SK-N-SH treated with all-trans-retinoic acid at 6 μM for 48 hours (cell line): ENCODE measurements at regions not wholly inside any gene's neighbourhood (a gene's known extent, or its start where the extent isn't known, plus 50 kb on each side); places are given as distances from the start of the nearest gene placed in this dataset.

ENCODE experiments used
- ARNTL ChIP-seq: fragments of 450-650 bp; formaldehyde crosslinking; IDR thresholded peaks from 2 replicates; pipeline ENCODE4 v1.5.0; 2020; ENCODE audit warnings: low read depth, mild to moderate bottlenecking, moderate library complexity, borderline replicate concordance
- CSRNP3 ChIP-seq: fragments of 250-450 bp; sonication (Bioruptor Pico); IDR thresholded peaks from 2 replicates; pipeline ENCODE4 v1.5.1; 2021; ENCODE audit warnings: mild to moderate bottlenecking, moderate library complexity
- ISL1 ChIP-seq: fragments of 250-450 bp; sonication (Bioruptor Pico); IDR thresholded peaks from 2 replicates; pipeline ENCODE4 v2.1.2; 2022; ENCODE audit warnings: mild to moderate bottlenecking, moderate library complexity
- PATZ1 ChIP-seq: fragments of 250-450 bp; sonication (Bioruptor Pico); IDR thresholded peaks from 2 replicates; pipeline ENCODE4 v1.8.0; 2020; ENCODE audit warnings: mild to moderate bottlenecking, moderate library complexity, borderline replicate concordance
- SNAI2 ChIP-seq: fragments of 250-450 bp; sonication (Bioruptor Pico); IDR thresholded peaks from 2 replicates; pipeline ENCODE4 v1.5.0; 2020; ENCODE audit warnings: mild to moderate bottlenecking, moderate library complexity
- TSHZ2 ChIP-seq: fragments of 250-450 bp; sonication (Bioruptor Pico); IDR thresholded peaks from 2 replicates; pipeline ENCODE4 v1.5.0; 2020; ENCODE audit warnings: mild to moderate bottlenecking, moderate library complexity
- ZNF565 ChIP-seq: fragments of 450-650 bp; formaldehyde crosslinking; conservative IDR thresholded peaks from 2 replicates; pipeline ENCODE4 v1.5.0; 2020; ENCODE audit warnings: low read depth, mild to moderate bottlenecking, moderate library complexity
- ZNF8 ChIP-seq: fragments of 450-650 bp; formaldehyde crosslinking; IDR thresholded peaks from 2 replicates; pipeline ENCODE4 v1.5.0; 2020; ENCODE audit warnings: mild to moderate bottlenecking, moderate library complexity

GRCh38 chr9:99605016-99605743 lies 216.5 kb upstream of the NR4A3 start:
- no peak for TF ChIP-seq SNAI2 (CRISPR knock-in tag)
- TF ChIP-seq ARNTL (CRISPR knock-in tag): no peak
- TF ChIP-seq ZNF565 (CRISPR knock-in tag): no peak
- no peak for TF ChIP-seq PATZ1 (CRISPR knock-in tag)
- TF ChIP-seq CSRNP3: no peak
- TF ChIP-seq ISL1 (CRISPR knock-in tag): no peak
- TF ChIP-seq ZNF8: no peak
- no peak for TF ChIP-seq TSHZ2 (CRISPR knock-in tag)
